GM19043 (cell line): ENCODE measurements at regions not wholly inside any gene's neighbourhood (a gene's known extent, or its start where the extent isn't known, plus 50 kb on each side); places are given as distances from the start of the nearest gene placed in this dataset.
"Not testable (repeated sequence)": the region's sequence is repeated elsewhere in the genome, so short reads cannot be mapped to it uniquely, and the experiment has no call there.

Source experiments
- ATAC-seq: cut with Tn5 transposase; IDR thresholded peaks from one replicate; pipeline ENCODE4 v1.9.1; 2021; ENCODE audit warnings: low read depth; ENCODE audit not compliant: unreplicated experiment

DNA sequence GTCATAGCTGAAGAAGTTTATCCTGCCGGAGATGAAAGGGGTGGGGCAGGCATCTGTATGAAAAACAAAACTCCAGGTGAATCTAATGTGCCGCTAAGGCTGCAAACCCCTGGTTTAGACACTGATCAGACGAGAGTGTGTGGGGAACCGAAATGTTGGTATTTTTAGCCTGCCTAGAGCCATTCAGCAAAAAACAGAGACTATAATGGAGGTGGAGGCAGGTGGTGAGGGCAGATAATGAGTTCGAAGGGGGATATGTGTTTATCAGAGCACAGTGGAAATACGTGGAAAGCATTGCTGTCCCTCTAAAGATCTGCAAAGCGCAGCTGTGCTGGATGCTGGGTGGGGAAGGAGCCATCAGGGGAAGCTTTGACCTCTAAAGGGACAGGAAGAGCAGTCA, 127.5 kb upstream of the WSCD1 start:
- ATAC-seq: no peak

DNA sequence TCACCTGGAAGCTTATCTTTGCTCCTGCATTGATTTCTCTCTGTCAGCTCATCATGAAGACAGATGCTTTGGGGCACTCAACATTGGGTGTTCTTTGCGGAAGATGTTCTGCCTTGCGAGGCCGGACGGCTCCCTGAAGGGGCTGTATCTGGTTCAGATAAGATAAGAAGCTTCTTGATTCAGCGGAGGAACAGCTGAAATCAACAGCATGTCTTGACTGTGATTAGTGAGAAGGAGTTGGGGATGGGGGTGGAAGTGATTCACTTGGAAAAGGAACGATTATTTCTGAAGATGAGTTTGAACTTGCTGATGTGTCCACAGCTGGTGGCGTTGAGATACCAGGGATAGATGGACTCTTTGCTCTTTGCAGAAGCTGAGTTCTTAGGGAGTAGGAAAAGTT, 126.9 kb upstream of the WSCD1 start:
- ATAC-seq: no peak

DNA sequence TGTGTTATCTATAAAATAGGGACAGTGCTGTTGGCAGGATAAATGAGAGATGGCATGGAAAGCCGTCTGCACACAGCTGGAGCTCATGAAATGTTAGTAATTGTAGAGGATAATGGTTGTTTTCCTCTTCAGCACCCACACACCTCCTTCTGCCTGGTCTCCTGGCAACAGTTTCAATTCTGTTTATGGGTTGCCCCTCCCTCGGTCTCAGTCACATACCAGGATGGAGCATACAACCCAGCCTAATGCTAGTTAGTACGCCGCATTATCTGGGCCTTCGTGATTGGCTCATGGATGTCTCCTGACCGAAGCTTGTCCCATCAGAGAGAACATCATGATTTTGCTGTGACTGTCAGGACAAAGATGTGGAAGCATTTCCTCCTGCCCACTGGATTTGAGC, 126.2 kb upstream of the WSCD1 start:
- ATAC-seq: no peak

DNA sequence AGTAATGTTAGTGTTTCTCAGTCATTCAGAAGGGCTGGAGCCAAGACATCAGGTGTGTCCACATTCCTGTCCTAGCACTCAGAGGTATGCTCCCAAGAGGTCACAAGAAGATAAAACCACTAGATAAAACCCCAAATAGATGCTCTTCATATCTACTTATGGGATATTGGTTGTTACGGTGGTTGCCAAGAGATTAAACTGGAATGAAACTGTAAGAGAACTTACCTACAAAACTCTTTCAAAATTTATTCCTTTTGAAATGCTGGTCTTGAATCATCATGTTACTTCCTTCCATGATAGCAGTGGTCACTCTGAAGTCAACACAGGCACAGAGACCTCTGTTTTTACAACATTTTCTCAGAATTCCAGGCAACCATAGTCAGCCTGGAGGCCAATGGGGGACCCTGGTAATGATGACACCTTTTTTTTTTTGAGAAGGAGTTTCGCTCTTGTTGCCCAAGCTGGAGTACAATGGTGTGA, 122.4 kb upstream of the WSCD1 start:
- ATAC-seq: no peak

DNA sequence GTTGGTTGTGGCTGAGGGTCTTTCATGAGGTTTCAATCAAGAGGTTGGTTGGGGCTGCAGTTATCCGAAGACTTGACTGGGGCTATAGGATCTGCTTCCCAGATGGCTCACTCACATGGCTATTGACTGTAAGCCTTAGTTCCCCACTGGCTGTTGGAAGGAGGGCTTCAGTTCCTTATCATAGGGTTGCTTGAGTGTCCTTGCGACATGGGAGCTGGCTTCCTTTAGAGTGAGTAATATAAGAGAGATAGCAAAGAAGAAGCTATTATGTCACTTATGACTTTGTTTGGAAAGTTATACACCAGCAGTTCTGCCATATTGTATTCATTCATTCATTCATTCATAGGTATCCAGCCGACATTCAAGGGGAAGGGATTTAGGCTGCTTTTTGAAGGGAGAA, 121.4 kb upstream of the WSCD1 start:
- no peak for ATAC-seq

DNA sequence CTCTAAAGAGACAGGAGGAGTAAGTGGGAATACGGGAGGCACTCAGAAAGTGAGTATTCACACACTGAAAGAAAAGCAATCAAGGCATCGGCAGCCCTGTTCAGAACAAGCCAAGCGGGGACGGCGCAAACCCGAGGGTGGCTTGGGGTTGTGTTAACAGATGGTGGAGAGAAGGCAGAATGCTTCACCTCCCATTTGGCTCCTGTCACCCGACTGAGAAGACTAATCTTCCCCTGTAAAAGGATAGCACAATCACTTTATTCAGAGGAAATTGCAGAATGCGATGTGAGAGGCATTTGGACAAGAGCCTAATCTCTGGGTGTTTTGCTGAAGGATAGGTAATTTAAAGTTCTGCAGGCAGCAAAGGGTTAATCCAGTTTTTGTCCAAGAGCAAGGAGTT, 119.3 kb upstream of the WSCD1 start:
- ATAC-seq: no peak

DNA sequence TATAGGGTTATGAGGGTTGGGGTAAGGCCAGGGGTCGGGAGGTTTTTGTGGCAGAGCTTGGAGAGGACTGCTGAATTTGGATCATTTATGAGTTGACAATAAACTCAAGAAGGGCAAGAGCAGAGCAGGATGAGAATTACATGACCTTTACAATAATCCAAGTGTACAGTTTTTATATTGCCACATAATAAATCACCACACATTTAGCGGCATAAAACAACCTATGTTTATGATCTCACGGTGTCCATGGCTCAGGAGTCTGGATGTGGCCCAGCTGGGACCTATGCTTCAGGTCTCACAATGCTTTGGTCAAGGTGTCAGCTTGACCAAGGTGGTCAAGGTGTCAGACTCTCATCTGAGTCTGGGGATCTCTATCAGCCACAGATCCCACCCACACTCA, 118.3 kb upstream of the WSCD1 start:
- no peak for ATAC-seq

DNA sequence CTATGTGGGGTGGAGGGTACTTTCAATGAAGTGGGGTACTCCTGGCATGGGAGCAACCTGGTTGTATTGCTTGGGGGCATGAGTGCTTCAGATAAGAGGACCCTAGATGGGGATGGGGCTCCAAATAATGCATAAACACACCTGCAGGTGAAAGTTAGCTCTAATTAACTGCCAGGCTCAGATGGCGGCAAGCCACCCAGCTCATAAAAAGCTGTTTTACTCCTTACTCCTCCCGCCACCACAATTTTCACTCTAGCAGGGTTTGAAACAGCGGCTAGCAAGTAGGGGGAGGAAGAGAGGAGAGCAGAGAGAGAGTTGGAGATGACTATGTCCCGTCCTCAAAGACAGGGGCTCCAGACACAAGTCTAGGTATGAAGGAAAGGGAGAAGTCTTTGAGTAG, 117.7 kb upstream of the WSCD1 start:
- ATAC-seq: no peak

DNA sequence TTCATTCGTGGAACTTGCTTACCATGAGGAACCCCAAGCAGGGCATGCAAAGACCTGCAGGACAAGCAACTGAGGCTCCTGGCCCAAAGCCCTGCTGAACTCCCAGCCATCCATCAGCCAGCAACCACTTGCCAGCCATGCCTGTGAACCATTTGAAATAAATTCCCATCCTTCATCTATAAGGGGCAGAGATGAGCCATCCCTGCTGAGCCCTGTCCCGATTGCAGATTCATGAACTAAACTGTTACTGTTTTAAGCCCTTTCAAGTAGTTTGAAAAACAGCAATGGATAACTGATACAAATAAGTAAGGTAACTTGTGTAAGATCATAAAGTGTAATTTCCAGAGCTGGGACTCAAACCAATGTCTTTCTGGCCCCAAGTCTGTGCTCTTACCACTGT, 114.4 kb upstream of the WSCD1 start:
- no peak for ATAC-seq

DNA sequence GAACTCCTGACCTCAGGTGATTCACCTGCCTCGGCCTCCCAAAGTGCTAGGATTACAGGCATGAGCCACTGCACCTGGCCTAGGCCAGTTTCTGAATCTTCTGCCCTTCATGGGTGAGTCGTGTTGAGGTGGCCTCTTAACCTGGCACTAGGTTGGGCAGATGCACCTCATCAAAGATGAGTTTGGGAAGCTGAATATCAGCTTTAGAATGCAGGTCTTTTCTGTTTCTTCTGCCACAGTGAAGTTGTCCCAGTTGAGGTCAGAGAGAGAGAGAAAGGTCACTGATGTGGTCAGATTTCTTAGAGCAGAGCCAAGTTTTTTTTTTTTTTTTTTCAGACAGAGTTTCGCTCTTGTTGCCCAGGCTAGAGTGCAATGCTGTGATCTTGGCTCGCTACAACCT, 111.3 kb upstream of the WSCD1 start:
- ATAC-seq: no peak

DNA sequence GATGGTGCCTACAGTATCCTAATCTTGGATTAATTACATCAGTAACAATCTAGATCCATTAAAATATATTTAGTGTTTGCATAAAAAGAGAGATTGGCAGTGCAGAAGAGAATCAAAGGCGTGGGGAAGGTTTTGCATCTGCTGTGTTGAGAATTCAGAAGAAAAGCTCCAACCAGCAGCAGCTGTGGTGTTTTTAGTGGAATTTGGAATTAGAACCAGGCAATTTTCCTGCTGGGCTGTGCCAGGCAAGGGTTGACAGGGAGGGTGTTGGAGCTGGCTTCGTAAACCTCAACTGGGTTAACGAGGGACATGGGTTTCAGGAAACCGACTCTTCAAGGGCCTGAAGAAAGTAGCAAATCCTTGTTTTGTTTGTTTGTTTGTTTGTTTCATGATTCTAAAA, 107.8 kb upstream of the WSCD1 start:
- no peak for ATAC-seq

DNA sequence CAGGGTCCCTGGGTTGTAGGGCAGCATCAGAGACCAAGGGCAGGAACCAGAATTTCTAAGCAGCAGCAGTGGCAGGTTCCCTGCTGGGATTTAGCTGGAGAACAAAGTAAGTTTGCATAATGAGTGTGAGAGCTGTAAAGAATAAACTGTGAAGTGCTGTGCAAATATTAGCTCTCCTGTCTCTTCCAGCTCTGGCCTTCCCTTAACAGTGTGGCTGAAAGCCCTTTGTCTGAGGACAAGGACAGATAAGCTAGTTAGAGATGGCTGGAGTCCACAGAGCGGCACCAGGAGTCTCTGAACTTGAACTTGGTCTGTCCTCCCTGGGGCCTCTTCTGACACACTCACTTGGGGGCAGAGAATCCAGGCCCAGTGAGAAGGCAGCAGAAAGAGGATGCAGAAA, 98.2 kb upstream of the WSCD1 start:
- no peak for ATAC-seq

DNA sequence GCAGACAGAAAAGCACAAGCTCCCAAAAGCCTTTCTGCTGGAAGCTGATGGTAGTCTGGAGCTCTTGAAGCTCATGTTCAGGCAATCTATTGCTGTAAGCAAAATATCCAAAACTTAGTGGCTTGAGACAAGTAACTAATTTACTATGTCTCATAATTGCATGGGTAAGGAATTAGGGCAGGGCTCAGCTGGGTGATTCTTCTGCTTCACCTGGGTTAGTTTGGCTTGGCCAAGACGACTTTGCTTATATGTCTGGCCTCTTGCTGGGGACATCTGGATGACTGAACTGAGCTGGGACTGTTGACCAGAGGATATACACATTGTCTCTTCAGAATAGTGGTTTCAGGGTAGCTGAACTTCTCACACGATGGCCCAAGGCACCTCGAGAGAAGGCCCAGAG, 96.8 kb upstream of the WSCD1 start:
- no peak for ATAC-seq

DNA sequence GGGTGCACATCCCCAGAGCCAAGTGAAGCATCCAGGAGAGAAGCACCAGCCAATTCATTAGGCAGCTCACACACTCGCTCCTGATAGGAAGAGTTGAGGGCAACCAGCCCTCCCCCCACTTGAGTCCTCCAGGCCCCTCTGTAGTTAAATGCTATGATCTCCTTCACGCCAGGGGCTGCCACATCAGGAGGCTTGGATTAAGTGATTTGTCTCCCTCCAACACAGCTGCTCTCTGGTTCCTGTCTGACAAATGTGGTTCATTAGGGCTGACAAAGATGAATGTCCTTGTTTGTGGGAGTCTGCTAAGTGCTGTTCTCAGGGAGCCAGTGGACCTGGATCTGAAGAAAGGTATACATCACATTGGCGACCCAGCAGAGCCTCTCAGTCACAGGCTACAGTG, 94.5 kb upstream of the WSCD1 start:
- no peak for ATAC-seq

DNA sequence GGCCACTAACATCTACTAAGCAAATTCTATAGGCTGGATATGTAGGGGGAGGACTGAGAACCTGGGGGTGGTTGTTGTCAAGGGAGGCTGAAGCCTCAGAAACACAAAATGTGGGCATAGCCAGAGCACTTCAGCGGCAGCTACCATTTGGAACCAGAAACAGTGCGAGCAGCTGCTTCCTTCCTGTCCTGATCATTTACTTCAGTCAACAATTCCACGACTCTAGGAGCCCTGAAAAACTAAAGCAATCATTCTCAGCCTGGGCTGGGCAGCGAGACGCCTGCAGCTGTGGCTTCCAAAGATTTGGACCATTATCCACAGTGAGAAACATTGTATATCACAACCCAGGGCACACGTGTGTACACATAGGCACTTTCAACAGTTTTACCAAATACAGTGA, 93.9 kb upstream of the WSCD1 start:
- no peak for ATAC-seq

DNA sequence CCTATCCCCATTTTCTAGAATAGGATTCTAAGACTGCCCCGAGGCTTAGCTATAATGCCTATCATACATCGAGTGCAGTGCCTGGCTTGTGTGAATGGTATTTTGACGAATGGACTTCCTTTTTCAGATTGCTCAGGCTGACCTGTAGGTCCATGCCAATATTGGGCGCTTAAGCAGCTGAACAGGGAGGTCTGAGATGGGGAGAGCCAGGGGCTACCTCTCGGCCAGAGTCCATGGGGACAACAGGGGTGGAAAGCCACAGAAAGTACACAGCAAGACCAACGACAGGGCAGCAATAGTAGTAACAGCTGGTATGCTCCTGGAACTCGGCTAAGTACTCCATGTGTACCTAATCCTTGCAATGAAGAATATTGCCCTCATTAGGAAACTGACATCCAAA, 91.7 kb upstream of the WSCD1 start:
- no peak for ATAC-seq

DNA sequence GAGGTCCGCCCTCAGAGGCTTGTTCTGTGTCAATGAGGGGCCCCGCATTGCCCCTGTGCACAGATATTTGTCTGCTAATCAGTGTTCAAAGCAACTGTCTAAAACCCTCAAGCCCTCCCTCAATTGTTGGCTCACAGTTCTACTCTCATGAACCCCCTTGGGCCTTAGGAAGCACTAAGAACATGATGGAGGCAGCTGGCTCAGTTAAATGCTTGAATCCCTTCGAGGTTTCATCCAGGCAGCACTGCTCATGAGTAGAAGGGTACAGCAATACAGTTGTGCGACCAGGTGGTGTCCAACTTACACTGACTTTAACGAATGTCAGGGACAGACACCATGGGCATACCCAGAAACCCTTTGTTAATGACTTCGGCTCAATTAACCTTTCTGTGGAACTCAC, 89.2 kb upstream of the WSCD1 start:
- no peak for ATAC-seq

DNA sequence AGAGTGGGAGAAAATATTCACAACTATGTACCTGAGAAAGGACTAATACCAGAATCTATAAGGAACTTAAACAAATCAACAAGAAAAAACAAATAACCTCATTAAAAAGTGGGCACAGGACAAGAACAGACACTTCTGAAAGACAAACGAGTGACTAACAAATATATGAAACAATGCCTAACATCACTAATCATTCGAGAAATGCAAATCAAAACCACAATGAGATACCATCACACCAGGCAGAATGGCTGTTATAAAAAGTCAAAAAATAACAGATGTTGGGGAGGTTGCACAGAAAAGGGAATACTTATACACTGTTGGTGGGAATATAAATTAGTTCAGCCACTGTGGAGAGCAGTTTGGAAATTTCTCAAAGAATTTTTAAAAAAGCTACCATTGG, 83.5 kb upstream of the WSCD1 start:
- ATAC-seq: no peak

DNA sequence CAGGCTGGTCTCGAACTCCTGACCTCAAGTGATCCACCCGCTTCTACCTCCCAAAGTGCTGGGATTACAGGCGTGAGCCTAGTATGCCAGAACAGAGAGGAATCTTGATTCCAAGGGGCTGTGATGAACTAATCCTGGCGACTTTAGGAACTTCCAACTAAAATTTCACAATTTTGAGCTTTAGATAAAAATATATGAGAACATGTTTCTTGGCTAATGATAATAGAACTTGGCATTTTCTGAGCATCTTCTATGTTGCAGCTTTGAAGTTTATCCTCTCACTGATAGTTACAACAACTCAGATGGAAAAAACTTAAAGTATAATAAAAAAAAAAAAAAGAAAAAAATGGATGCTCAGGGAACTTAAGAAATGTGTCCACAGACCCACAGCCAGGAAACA, 69.8 kb upstream of the WSCD1 start:
- no peak for ATAC-seq

DNA sequence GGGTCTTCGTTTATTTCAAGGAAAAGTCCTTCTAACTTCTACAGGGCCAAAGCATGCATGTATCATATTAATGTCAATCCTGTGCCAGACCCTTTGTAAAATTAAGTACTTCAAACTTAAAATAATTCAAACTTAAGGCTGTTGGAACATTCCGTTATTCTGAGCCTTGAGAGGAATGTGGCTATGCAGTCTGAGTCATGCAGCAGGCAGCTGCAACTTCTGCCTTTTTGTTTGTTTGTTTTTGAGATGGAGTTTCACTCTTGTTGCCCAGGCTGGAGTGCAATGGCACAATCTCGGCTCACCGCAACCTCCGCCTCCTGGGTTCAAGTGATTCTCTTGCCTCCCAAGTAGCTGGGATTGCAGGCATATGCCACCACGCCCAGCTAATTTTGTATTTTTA, 67.0 kb upstream of the WSCD1 start:
- ATAC-seq: not testable (repeated sequence)

DNA sequence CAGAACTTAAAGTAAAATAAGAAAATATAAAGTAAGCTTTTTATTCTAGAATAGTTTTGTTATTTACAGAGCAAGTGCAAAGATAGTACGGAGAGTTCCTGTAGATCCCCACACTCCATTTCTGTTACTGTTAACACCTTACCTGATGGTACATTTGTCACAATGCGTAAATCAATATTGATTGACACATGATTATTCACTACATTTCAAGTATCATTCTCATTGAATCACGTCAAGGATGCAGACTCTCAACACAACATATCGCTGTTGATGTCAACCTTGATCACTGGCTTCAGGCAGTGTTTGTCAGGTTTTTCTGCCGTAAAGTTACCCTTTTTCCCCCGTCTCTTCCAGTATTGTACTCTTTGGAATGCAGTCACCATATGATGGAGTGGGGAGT, 64.2 kb upstream of the WSCD1 start:
- no peak for ATAC-seq

DNA sequence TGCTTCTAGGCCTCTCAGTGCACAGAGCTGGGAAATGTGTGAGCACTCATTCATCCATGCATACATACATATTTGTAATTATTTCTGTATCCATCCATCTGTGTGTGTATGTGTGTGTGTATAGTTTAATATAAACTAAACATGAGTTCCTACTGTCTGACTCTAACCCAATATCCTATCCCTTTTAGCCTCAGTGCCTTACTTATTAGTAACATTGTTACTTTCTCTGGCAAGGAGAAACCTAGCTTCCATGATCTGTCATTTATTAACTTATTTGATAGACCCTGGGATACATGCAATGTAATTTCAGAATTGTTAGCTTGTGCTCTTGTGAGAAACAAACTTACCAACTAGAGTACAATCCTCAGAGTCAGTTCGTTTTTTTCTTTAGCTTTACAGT, 59.0 kb upstream of the WSCD1 start:
- no peak for ATAC-seq

DNA sequence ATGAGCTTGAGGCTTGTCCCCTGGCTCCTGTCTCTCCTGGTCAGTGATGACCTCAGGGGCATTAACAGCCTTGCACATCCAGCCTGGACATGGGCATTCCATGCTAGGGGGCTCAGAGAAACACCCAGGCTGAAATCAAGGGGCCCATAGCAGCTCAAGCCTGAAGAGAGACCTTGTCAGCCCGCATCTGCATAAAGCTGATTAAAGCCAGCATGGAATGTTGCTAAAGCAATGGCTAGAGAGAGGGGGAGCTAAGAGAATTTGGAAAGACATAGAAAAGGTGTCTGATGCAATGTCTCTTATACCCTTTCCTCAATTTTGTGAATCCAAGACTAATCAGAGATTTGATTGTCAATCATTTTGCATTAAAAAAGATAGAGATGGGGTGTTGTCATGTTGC, 51.4 kb upstream of the WSCD1 start:
- no peak for ATAC-seq

DNA sequence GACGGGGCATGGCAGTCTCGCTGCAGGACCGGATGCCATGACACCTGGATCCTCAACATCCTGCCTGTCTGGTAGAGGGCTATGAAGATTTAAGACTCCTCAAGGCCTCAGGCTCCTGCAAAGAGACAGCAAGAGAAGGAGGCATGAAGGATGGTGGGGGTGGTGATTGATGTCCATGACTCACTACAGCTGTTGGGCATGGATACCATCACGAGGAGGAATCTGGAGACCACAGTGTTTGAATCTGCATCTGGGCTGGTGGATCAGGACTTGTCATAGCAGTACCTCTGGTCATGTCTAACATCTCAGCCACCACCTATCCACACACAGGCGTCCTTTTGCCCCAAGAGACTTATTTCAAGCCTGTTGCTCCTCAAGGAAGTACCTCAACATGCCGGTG, 50.2 kb upstream of the WSCD1 start:
- no peak for ATAC-seq
